B cell (primary cell): ENCODE measurements at regions not wholly inside any gene's neighbourhood (a gene's known extent, or its start where the extent isn't known, plus 50 kb on each side); places are given as distances from the start of the nearest gene placed in this dataset.

Source experiments
- ATAC-seq: fragments of 200-7000 bp; cut with Tn5 transposase; one replicate; pipeline ENCODE4 v1.10.0; 2021; ENCODE audit warnings: low read depth, mild to moderate bottlenecking, moderate number of reproducible peaks, moderate library complexity
- CTCF ChIA-PET: fragments of 350-600 bp; sonication (Branson Sonifier 250); formaldehyde crosslinking; loops from one replicate; lab custom pipeline; 2021; ENCODE audit warnings: antibody characterized with exemption, inconsistent platforms; lab: Charles Lee
- POLR2A ChIA-PET: fragments of 350-600 bp; sonication (Branson Sonifier 250); formaldehyde crosslinking; loops from one replicate; lab custom pipeline; 2021; ENCODE audit warnings: antibody characterized with exemption; lab: Charles Lee
- DNase-seq: peaks from one replicate; pipeline ENCODE4 v3.0.0; 2013
- H2AFZ ChIP-seq: 2 replicates; pipeline ENCODE4 v1.6.1; 2012; ENCODE audit warnings: mild to moderate bottlenecking, low read depth, low read length; ENCODE audit not compliant: insufficient read depth, poor library complexity, severe bottlenecking
- H3K27ac ChIP-seq, 2 donors: 1 replicate in 1 of 2; 2 replicates in 1 of 2; pipeline ENCODE4 v1.5.1; 2012 to 2013; ENCODE audit warnings: low read length in 2 of 2, mild to moderate bottlenecking in 2 of 2, moderate library complexity in 1 of 2
- H3K27me3 ChIP-seq, 4 experiments: fragments of 200-600 bp in 1 of 4; sonication (generic) in 1 of 4; replicated peaks in 1 of 4; 1 replicate in 2 of 4; 2 replicates in 2 of 4; pipeline versions ENCODE4 v1.6.1 to v1.7.0; 2013 to 2016; ENCODE audit warnings: low read length in 3 of 4, mild to moderate bottlenecking in 2 of 4, mixed read lengths in 1 of 4, moderate library complexity in 1 of 4; ENCODE audit not compliant: insufficient read depth in 4 of 4, control insufficient read depth in 3 of 4; ENCODE audit errors: control extremely low read depth in 1 of 4
- H3K36me3 ChIP-seq, 2 experiments: replicated peaks in 1 of 2; 1 replicate in 1 of 2; 2 replicates in 1 of 2; pipeline versions ENCODE4 v1.6.1 to v1.7.1; 2013; ENCODE audit warnings: low read length in 1 of 2; ENCODE audit not compliant: insufficient read depth in 2 of 2, control insufficient read depth in 1 of 2; ENCODE audit errors: control extremely low read depth in 1 of 2, extremely low read depth in 1 of 2
- H3K4me1 ChIP-seq, 2 donors: fragments of 200-600 bp in 1 of 2; sonication (generic) in 1 of 2; 1 replicate in 1 of 2; 2 replicates in 1 of 2; pipeline versions ENCODE4 v1.5.1 to v1.6.1; 2013 to 2017; ENCODE audit warnings: low read length in 2 of 2; ENCODE audit not compliant: control insufficient read depth in 2 of 2, insufficient read depth in 2 of 2
- H3K4me2 ChIP-seq: replicated peaks from 2 replicates; pipeline ENCODE3; 2012; ENCODE audit warnings: mild to moderate bottlenecking, low read depth, low read length; ENCODE audit not compliant: poor library complexity, severe bottlenecking
- H3K4me3 ChIP-seq, 5 experiments: fragments of 200-600 bp in 1 of 5; sonication (generic) in 1 of 5; 1 replicate in 3 of 5; 2 replicates in 2 of 5; pipeline versions ENCODE4 v1.5.1 to v1.7.0; 2011 to 2016; ENCODE audit warnings: low read length in 4 of 5, mild to moderate bottlenecking in 4 of 5, low read depth in 2 of 5, control low read depth in 1 of 5, moderate library complexity in 1 of 5; ENCODE audit not compliant: insufficient read depth in 1 of 5; ENCODE audit errors: control extremely low read depth in 1 of 5, extremely low read depth in 1 of 5
- H3K79me2 ChIP-seq: fragments of 200-600 bp; sonication (generic); one replicate; pipeline ENCODE4 v1.6.0; 2016; ENCODE audit warnings: low read length; ENCODE audit not compliant: control insufficient read depth, insufficient read depth
- H3K9ac ChIP-seq: fragments of 200-600 bp; sonication (generic); 2 replicates; pipeline ENCODE4 v1.6.1; 2017; ENCODE audit warnings: mild to moderate bottlenecking, low read length, moderate library complexity
- H3K9me3 ChIP-seq, 3 donors: one replicate each; pipeline versions ENCODE4 v1.6.1 to v1.7.1; 2013; ENCODE audit warnings: low read length in 2 of 3; ENCODE audit not compliant: control insufficient read depth in 2 of 3, insufficient read depth in 1 of 3; ENCODE audit errors: control extremely low read depth in 1 of 3
- H4K20me1 ChIP-seq: 2 replicates; pipeline ENCODE4 v1.6.0; 2012; ENCODE audit warnings: mild to moderate bottlenecking, low read length; ENCODE audit not compliant: insufficient read depth, control insufficient read depth, poor library complexity, severe bottlenecking
- H3K27ac Mint-ChIP-seq: one replicate; pipeline ENCODE4 v1.8.0; 2021; ENCODE audit warnings: mixed read lengths
- H3K27me3 Mint-ChIP-seq: one replicate; pipeline ENCODE4 v1.8.0; 2021; ENCODE audit warnings: mixed read lengths
- H3K4me1 Mint-ChIP-seq: one replicate; pipeline ENCODE4 v1.8.0; 2021; ENCODE audit warnings: mixed read lengths
- H3K4me3 Mint-ChIP-seq: one replicate; pipeline ENCODE4 v1.8.0; 2021; ENCODE audit warnings: mixed read lengths
- H3K9me3 Mint-ChIP-seq: one replicate; pipeline ENCODE4 v1.8.0; 2022; ENCODE audit warnings: mixed read lengths; ENCODE audit not compliant: insufficient read depth
- CTCF ChIP-seq: fragments of 200-600 bp; IDR thresholded peaks from one replicate; pipeline ENCODE4 v1.8.0; 2022; ENCODE audit warnings: antibody characterized with exemption, mild to moderate bottlenecking
- EZH2 ChIP-seq: IDR thresholded peaks from 2 replicates; pipeline ENCODE4 v1.6.1; 2012; ENCODE audit warnings: borderline replicate concordance, low read depth, mild to moderate bottlenecking, moderate library complexity, low read length; ENCODE audit not compliant: insufficient read depth, poor library complexity, severe bottlenecking
- WGBS: methylation state at CpG from one replicate; pipeline ENCODE4 v1.1.5; 2013; ENCODE audit warnings: missing lambda C conversion rate; ENCODE audit not compliant: insufficient coverage; 5-methylcytosine and 5-hydroxymethylcytosine counted together
- intact Hi-C: fragments of 100-400 bp; cut with micrococcal nuclease; formaldehyde crosslinking; loops from one replicate; pipeline ENCODE4 v1.10.0; 2022

- Mint-ChIP-seq H3K4me1 (no peaks in the 10 kb centered on the region), H3K27ac (no peak overlapping the region), H3K27me3 (no peaks in the 10 kb centered on the region), H3K9me3 (no peaks in the 10 kb centered on the region), H3K4me3 (no peak overlapping the region)
- DNase-seq (no peak), ATAC-seq (no peak)
- no peaks in the 10 kb centered on the region for H3K27me3 ChIP-seq
- no peaks in the 10 kb centered on the region for H3K36me3 ChIP-seq
- H3K4me1 ChIP-seq: no peaks in the 10 kb centered on the region
- CTCF ChIA-PET: interaction anchor here (1.4 to 1.9 kb wide), 2 partner anchors 8 to 223 kb away, joined by 4 to 9 read pairs; no protein-coding TSS in a partner anchor
- no peaks in the 10 kb centered on the region for H3K9me3 ChIP-seq
- no peak overlapping the region for H3K27ac ChIP-seq
- no peaks in the 10 kb centered on the region for H4K20me1 ChIP-seq
- no peak overlapping the region for H3K4me3 ChIP-seq
- no peak overlapping the region for H3K4me2 ChIP-seq
- TF ChIP-seq CTCF (no peak), EZH2 (no peak)
- POLR2A ChIA-PET: no interaction called here
- no peak overlapping the region for H3K9ac ChIP-seq
- H3K79me2 ChIP-seq: no peaks in the 10 kb centered on the region
- intact Hi-C loops: loop anchor here (10.0 kb wide), 1 partner anchor 222 kb away; no protein-coding TSS in a partner anchor
- no CpG with 5 or more reads among the region's 1 CpG for WGBS
- H2AFZ ChIP-seq: no peak overlapping the region
Observed at GRCh38 chr5:52692606-52693005, 95.1 kb upstream of the ITGA1 start.

GRCh38 chr5:52693280-52693679 is 94.4 kb upstream of the ITGA1 start:
- intact Hi-C loops: loop anchor here (10.0 kb wide), 1 partner anchor 222 kb away; no protein-coding TSS in a partner anchor
- no peak overlapping the region for H3K27ac ChIP-seq
- no peaks in the 10 kb centered on the region for H3K36me3 ChIP-seq
- no peak overlapping the region for H2AFZ ChIP-seq
- H3K27ac Mint-ChIP-seq: no peak overlapping the region
- TF ChIP-seq CTCF (no peak), EZH2 (no peak)
- H3K4me3 Mint-ChIP-seq: no peak overlapping the region
- H3K9ac ChIP-seq: no peak overlapping the region
- no peaks in the 10 kb centered on the region for H3K79me2 ChIP-seq
- no peaks in the 10 kb centered on the region for H3K27me3 ChIP-seq
- no peaks in the 10 kb centered on the region for H3K4me1 ChIP-seq
- H3K9me3 Mint-ChIP-seq: no peaks in the 10 kb centered on the region
- H3K9me3 ChIP-seq: no peaks in the 10 kb centered on the region
- H3K27me3 Mint-ChIP-seq: no peaks in the 10 kb centered on the region
- ATAC-seq: no peak
- ChIA-PET POLR2A (no interaction called here), CTCF (interaction anchor here (0.9 to 1.9 kb wide), 3 partner anchors 8 to 222 kb away, joined by 3 to 9 read pairs (median 4); no protein-coding TSS in a partner anchor)
- H3K4me2 ChIP-seq: no peak overlapping the region
- no peak overlapping the region for H3K4me3 ChIP-seq
- H4K20me1 ChIP-seq: no peaks in the 10 kb centered on the region
- no peaks in the 10 kb centered on the region for H3K4me1 Mint-ChIP-seq
- no peak for DNase-seq
